ENCODE measurements at regions not wholly inside any gene's neighbourhood (a gene's known extent, or its start where the extent isn't known, plus 50 kb on each side); places are given as distances from the start of the nearest gene placed in this dataset.
A peak's percentile ranks its signal among the peaks of the same experiment; 100 is the strongest.

DNA sequence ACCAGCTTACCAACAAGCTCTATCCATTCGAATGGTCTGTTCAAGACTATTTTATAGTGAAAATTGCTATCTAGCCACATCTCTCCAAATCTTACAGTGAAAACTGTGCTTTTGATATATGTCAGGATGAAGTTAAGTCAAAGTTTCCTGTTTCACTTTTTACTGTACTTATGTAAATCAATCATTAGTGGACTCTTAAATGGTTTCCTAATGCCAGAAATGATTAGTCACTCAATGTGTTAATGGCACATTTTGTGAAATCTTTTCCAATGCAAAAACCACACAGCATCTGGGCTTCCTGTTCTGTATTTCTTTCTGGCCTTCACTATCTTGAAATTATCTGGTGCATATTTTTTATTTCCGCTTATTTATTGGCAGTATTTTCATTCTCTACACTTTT is 87.3 kb upstream of the STEAP1B start:
- intact Hi-C loops (cut with DNase I; ENCODE audit: low total_unique reads), result no loop called here
- Histone ChIP-seq H3K9me3 (no peaks in the 10 kb centered on the region), H3K27ac (no peak overlapping the region), H3K36me3 (no peaks in the 10 kb centered on the region), H3K4me3 (no peak overlapping the region), H3K27me3 (no peaks in the 10 kb centered on the region), H3K4me1 (peaks cover 0 to 6% of the 10 kb centered on the region in 2 donors)
- DNase-seq, result no peak
- TF ChIP-seq POLR2A (IDR thresholded peaks at IDR 0.05), result no peak
- TF ChIP-seq, protein P1, sequence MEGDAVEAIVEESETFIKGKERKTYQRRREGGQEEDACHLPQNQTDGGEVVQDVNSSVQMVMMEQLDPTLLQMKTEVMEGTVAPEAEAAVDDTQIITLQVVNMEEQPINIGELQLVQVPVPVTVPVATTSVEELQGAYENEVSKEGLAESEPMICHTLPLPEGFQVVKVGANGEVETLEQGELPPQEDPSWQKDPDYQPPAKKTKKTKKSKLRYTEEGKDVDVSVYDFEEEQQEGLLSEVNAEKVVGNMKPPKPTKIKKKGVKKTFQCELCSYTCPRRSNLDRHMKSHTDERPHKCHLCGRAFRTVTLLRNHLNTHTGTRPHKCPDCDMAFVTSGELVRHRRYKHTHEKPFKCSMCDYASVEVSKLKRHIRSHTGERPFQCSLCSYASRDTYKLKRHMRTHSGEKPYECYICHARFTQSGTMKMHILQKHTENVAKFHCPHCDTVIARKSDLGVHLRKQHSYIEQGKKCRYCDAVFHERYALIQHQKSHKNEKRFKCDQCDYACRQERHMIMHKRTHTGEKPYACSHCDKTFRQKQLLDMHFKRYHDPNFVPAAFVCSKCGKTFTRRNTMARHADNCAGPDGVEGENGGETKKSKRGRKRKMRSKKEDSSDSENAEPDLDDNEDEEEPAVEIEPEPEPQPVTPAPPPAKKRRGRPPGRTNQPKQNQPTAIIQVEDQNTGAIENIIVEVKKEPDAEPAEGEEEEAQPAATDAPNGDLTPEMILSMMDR (IDR thresholded peaks at IDR 0.05), result no peak

DNA sequence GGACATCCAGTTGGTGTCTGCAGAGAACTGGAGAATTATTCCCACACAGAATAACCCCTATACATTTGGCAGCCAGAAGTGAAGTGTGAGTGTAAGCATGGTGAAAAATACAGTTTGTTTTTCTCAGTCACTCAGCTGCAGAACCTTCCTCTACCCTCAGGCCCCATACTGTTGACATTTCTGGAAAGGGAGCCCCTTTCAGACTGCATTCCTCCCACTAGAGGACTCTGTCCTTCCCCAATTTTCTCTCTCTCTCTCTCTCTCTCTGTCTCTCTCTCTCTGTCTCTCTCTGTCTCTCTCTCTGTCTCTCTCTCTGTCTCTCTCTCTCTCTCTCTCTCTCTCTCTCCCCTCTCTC is 86.8 kb upstream of the STEAP1B start:
- peaks cover 0 to 6% of the 10 kb centered on the region in 2 donors for H3K4me1 ChIP-seq
- DNase-seq, result no peak
- TF ChIP-seq POLR2A (IDR thresholded peaks at IDR 0.05), result no peak
- TF ChIP-seq, protein P1 (IDR thresholded peaks at IDR 0.05), result peak in 2 of 4 experiments; percentile 16 to 26
- intact Hi-C loops (cut with DNase I; ENCODE audit: low total_unique reads), result no loop called here
- H3K4me3 ChIP-seq, result no peak overlapping the region
- no peaks in the 10 kb centered on the region for H3K9me3 ChIP-seq
- no peaks in the 10 kb centered on the region for H3K36me3 ChIP-seq
- no peak overlapping the region for H3K27ac ChIP-seq
- H3K27me3 ChIP-seq, result no peaks in the 10 kb centered on the region

DNA sequence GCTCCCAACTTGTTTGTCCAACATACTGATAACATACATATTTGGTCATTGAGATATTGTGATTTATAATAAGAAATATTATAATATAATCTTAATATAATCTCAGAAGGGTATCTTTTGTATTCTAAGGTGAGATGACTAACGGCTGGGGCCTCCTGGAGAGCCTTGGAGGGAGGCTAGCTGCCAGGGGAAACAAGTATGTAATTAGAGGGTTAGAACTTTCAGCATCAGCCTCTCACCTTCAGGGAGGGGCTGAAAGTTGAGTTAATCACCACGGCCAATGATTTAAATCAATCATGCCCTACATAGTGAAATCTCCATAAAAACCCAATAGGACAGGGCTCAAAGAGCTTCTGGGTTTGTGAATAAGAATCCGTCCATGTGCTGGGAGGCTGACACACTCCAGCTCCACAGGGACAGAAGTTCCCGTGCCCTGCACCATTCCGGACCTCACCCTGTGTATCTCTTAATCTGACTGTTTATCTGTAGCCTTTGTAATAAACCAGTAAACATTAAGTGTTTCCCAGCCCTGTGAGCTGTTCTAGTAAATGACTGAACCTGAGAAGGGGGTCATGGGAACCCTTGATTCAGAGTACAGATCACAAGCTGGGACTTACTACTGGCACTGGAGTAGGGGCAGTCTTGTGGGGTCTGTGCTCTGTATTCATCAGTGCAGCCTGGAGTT is 86.3 kb upstream of the STEAP1B start:
- no peaks in the 10 kb centered on the region for H3K36me3 ChIP-seq
- peaks cover 0 to 6% of the 10 kb centered on the region in 2 donors for H3K4me1 ChIP-seq
- H3K4me3 ChIP-seq, result no peak overlapping the region
- no peak for DNase-seq
- intact Hi-C loops (cut with DNase I; ENCODE audit: low total_unique reads), result no loop called here
- TF ChIP-seq, protein P1 (IDR thresholded peaks at IDR 0.05), result no peak
- TF ChIP-seq POLR2A (IDR thresholded peaks at IDR 0.05), result no peak
- H3K9me3 ChIP-seq, result no peaks in the 10 kb centered on the region
- H3K27me3 ChIP-seq, result no peaks in the 10 kb centered on the region
- no peak overlapping the region for H3K27ac ChIP-seq

DNA sequence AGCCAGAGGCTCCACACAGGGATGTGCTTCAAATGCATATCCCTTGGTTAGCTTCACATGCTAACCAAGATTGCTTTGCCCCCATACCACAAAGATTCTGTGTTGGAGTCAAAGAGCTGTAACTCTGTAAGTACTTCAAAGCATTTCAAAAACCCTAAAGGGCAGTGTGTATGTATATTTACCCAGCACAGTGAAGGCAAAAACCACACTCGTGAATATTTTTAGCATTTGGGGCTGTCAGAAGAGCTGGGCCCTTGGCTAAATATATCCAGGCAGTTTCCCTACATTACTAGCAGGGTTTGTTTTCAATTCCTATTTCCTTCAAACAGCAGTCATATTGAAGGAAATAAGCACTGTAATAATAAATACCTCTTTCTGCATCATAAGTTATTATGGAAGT is 84.2 kb upstream of the STEAP1B start:
- Histone ChIP-seq H3K27me3 (no peaks in the 10 kb centered on the region), H3K27ac (no peak overlapping the region), H3K4me1 (no peaks in the 10 kb centered on the region), H3K4me3 (no peak overlapping the region), H3K9me3 (no peaks in the 10 kb centered on the region), H3K36me3 (no peaks in the 10 kb centered on the region)
- DNase-seq, result no peak
- intact Hi-C loops (cut with DNase I; ENCODE audit: low total_unique reads), result no loop called here
- TF ChIP-seq, protein P1 (IDR thresholded peaks at IDR 0.05), result no peak
- TF ChIP-seq POLR2A (IDR thresholded peaks at IDR 0.05), result no peak

DNA sequence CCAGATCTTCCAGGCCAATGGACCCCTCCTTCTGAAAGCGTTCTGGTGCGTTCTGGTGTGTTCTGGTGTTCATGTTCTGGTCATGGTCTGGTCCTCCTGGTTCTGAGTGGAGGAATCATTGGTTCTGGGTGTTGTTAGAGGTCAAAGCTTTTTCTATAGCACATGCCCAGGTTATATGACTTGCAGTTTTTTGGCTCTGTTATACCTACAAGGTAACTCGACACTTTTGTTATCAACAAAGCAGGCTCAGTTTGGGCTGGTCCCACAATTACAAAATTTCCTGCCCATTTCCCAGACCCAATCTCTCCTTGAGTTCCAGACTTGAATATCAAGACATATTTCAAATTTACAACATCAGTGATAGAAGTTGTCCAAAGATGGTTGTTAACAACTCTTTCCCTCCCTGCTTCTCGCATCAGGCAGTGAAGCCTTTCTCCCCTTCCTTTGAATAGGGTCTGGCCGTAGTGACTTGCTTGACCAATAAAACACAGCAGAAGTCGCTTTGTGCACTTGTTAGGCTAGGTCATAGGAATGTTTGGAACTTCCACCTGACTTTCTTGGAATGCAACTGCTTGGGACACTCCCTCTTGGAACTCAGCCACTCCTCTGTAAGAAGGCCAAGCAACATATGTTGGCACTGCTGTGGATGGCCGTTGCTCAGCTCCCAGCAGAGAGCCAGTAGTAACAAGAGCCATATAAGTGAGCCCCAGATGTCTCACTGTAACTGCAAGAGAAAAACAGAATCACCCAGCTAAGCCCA is 83.1 kb upstream of the STEAP1B start:
- no peak for DNase-seq
- H3K27ac ChIP-seq, result no peak overlapping the region
- intact Hi-C loops (cut with DNase I; ENCODE audit: low total_unique reads), result no loop called here
- H3K27me3 ChIP-seq, result no peaks in the 10 kb centered on the region
- H3K4me3 ChIP-seq, result no peak overlapping the region
- no peaks in the 10 kb centered on the region for H3K36me3 ChIP-seq
- TF ChIP-seq, protein P1 (IDR thresholded peaks at IDR 0.05), result no peak
- TF ChIP-seq POLR2A (IDR thresholded peaks at IDR 0.05), result no peak
- H3K9me3 ChIP-seq, result no peaks in the 10 kb centered on the region
- H3K4me1 ChIP-seq, result no peaks in the 10 kb centered on the region
